ENCODE measurements at regions not wholly inside any gene's neighbourhood (a gene's known extent, or its start where the extent isn't known, plus 50 kb on each side); places are given as distances from the start of the nearest gene placed in this dataset.

GRCh38 chr2:217090024-217090473 is 230.2 kb upstream of the TNP1 start:
- H2AFZ ChIP-seq, result no peak overlapping the region
- H3K27me3 ChIP-seq (ENCODE audit: control insufficient read depth, insufficient read depth, low read length), result no peaks in the 10 kb centered on the region
- TF ChIP-seq CTCF (IDR thresholded peaks at IDR 0.05), result no peak
- H3K79me2 ChIP-seq, result no peaks in the 10 kb centered on the region
- H3K9ac ChIP-seq, result no peak overlapping the region
- no peak overlapping the region for H3K4me3 ChIP-seq (ENCODE audit: low read depth, low read length)
- H3K9me3 ChIP-seq (ENCODE audit: control insufficient read depth, low read length), result no peaks in the 10 kb centered on the region
- no peaks in the 10 kb centered on the region for H3K36me3 ChIP-seq (ENCODE audit: control insufficient read depth, insufficient read depth, low read length)
- H3K27ac ChIP-seq, result no peak overlapping the region
- H3K4me1 ChIP-seq, result no peaks in the 10 kb centered on the region
- H3K4me2 ChIP-seq (ENCODE audit: low read length), result no peak overlapping the region

- TF ChIP-seq CTCF (IDR thresholded peaks at IDR 0.05), result no peak
- H3K9ac ChIP-seq, result no peak overlapping the region
- no peak overlapping the region for H2AFZ ChIP-seq
- no peak overlapping the region for H3K4me2 ChIP-seq (ENCODE audit: low read length)
- peaks cover 2% of the 10 kb centered on the region for H3K4me1 ChIP-seq
- H3K9me3 ChIP-seq (ENCODE audit: control insufficient read depth, low read length), result no peaks in the 10 kb centered on the region
- H3K27me3 ChIP-seq (ENCODE audit: control insufficient read depth, insufficient read depth, low read length), result no peaks in the 10 kb centered on the region
- no peaks in the 10 kb centered on the region for H3K36me3 ChIP-seq (ENCODE audit: control insufficient read depth, insufficient read depth, low read length)
- no peak overlapping the region for H3K27ac ChIP-seq
- no peaks in the 10 kb centered on the region for H3K79me2 ChIP-seq
- H3K4me3 ChIP-seq (ENCODE audit: low read depth, low read length), result no peak overlapping the region
Observed at GRCh38 chr2:217086718-217087117, 226.9 kb upstream of the TNP1 start.

DNA sequence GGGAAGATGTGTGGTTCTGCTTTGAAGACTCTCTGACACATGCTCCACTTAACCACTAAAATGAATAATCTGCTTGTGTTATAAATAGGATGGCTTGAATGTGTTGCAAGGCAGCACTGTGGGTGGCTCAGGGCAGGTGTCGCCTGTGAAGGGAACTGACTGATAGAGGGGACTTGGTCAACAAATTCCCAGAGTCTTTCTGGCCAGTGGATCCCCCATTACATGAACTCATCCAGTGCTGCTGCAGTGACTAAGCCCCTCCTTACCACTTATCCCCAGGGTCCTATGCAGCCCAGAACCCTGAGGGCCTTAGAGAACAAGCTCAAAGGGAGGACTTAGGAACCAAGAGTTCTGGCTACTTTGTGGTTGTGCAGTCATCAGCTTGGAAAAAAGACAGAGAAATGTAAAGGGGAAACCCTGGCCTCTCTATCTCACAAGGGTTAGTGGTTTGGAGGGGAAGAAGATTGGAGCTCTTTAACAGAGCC is 226.2 kb upstream of the TNP1 start:
- H3K27ac ChIP-seq, result no peak overlapping the region
- no peak overlapping the region for H3K9ac ChIP-seq
- TF ChIP-seq CTCF (IDR thresholded peaks at IDR 0.05), result no peak
- H3K4me1 ChIP-seq, result peaks cover 2% of the 10 kb centered on the region
- H2AFZ ChIP-seq, result no peak overlapping the region
- no peaks in the 10 kb centered on the region for H3K79me2 ChIP-seq
- no peak overlapping the region for H3K4me3 ChIP-seq (ENCODE audit: low read depth, low read length)
- no peaks in the 10 kb centered on the region for H3K9me3 ChIP-seq (ENCODE audit: control insufficient read depth, low read length)
- H3K4me2 ChIP-seq (ENCODE audit: low read length), result no peak overlapping the region
- no peaks in the 10 kb centered on the region for H3K36me3 ChIP-seq (ENCODE audit: control insufficient read depth, insufficient read depth, low read length)
- no peaks in the 10 kb centered on the region for H3K27me3 ChIP-seq (ENCODE audit: control insufficient read depth, insufficient read depth, low read length)

DNA sequence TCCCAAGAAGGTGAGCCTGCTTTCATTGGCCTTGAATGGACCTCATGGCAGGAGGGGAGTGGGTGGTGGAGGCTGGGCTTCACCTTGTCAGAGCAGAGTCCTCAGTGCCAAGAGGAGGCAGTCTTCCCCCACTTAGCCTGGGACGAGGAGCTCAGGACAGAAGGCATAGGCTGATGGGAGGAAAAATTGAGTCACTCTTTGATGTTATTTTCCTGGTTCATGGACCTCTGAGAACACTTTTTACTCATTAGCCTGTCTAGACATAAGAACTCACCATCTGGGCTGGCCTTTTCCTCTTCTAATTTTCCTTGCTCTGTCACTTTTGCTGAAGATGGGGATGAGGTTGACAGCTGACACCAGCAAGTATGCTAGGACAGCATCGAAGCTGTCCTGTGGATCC is 225.7 kb upstream of the TNP1 start:
- H3K4me2 ChIP-seq (ENCODE audit: low read length), result no peak overlapping the region
- no peak overlapping the region for H3K27ac ChIP-seq
- H3K9me3 ChIP-seq (ENCODE audit: control insufficient read depth, low read length), result no peaks in the 10 kb centered on the region
- TF ChIP-seq CTCF (IDR thresholded peaks at IDR 0.05), result no peak
- no peaks in the 10 kb centered on the region for H3K79me2 ChIP-seq
- no peak overlapping the region for H2AFZ ChIP-seq
- no peaks in the 10 kb centered on the region for H3K27me3 ChIP-seq (ENCODE audit: control insufficient read depth, insufficient read depth, low read length)
- H3K4me3 ChIP-seq (ENCODE audit: low read depth, low read length), result no peak overlapping the region
- peaks cover 2% of the 10 kb centered on the region for H3K4me1 ChIP-seq
- no peak overlapping the region for H3K9ac ChIP-seq
- H3K36me3 ChIP-seq (ENCODE audit: control insufficient read depth, insufficient read depth, low read length), result no peaks in the 10 kb centered on the region

DNA sequence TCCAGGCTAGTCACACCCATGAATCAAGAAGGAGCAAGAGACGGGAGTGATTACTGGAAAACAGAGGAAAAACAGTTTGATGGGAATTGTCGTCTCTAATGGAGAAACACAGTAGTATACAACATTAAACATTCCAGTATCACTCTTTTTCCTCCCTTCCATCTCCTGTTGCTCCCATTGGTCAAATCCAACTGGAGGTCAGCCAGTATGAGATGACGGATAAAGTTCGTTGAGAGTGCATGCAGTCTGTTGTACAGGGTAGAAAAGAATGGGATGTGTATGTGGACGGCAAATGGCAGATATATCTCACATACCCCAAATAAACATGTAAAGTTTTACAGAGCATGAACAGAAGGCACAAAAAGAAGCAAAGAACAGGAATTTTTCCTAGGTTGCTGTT is 221.9 kb upstream of the TNP1 start:
- H2AFZ ChIP-seq, result no peak overlapping the region
- peaks cover 2% of the 10 kb centered on the region for H3K4me1 ChIP-seq
- no peaks in the 10 kb centered on the region for H3K79me2 ChIP-seq
- H3K9me3 ChIP-seq (ENCODE audit: control insufficient read depth, low read length), result no peaks in the 10 kb centered on the region
- H3K4me2 ChIP-seq (ENCODE audit: low read length), result no peak overlapping the region
- TF ChIP-seq CTCF (IDR thresholded peaks at IDR 0.05), result no peak
- H3K4me3 ChIP-seq (ENCODE audit: low read depth, low read length), result no peak overlapping the region
- H3K27me3 ChIP-seq (ENCODE audit: control insufficient read depth, insufficient read depth, low read length), result no peaks in the 10 kb centered on the region
- no peak overlapping the region for H3K9ac ChIP-seq
- H3K27ac ChIP-seq, result no peak overlapping the region
- H3K36me3 ChIP-seq (ENCODE audit: control insufficient read depth, insufficient read depth, low read length), result no peaks in the 10 kb centered on the region
